ENCODE measurements at regions not wholly inside any gene's neighbourhood (a gene's known extent, or its start where the extent isn't known, plus 50 kb on each side); places are given as distances from the start of the nearest gene placed in this dataset.

- Mint-ChIP-seq H3K27ac (ENCODE audit: unreplicated experiment) (no peak overlapping the region), H3K27me3 (ENCODE audit: unreplicated experiment) (peaks cover 3% of the 10 kb centered on the region), H3K9me3 (ENCODE audit: unreplicated experiment) (no peaks in the 10 kb centered on the region), H3K4me1 (ENCODE audit: unreplicated experiment) (no peaks in the 10 kb centered on the region), H3K4me3 (ENCODE audit: unreplicated experiment) (no peak overlapping the region), H3K36me3 (ENCODE audit: low read depth, unreplicated experiment) (no peaks in the 10 kb centered on the region)
- DNase-seq (ENCODE audit: low spot score) = no peak
- TF ChIP-seq CTCF (IDR thresholded peaks at IDR 0.05; ENCODE audit: unreplicated experiment) = no peak
Measured at GRCh38 chr14:104371917-104372316, 207.6 kb upstream of the C14orf180 start.

- no peak for TF ChIP-seq CTCF (IDR thresholded peaks at IDR 0.05; ENCODE audit: unreplicated experiment)
- H3K27ac Mint-ChIP-seq (ENCODE audit: unreplicated experiment) = no peak overlapping the region
- peaks cover 3% of the 10 kb centered on the region for H3K27me3 Mint-ChIP-seq (ENCODE audit: unreplicated experiment)
Measured at GRCh38 chr14:104372390-104373054, 207.0 kb upstream of the C14orf180 start.

GRCh38 chr14:104373055-104373854 is 206.3 kb upstream of the C14orf180 start:
- H3K27me3 Mint-ChIP-seq (ENCODE audit: unreplicated experiment) = peaks cover 3% of the 10 kb centered on the region
- no peak overlapping the region for H3K4me3 Mint-ChIP-seq (ENCODE audit: unreplicated experiment)
- no peaks in the 10 kb centered on the region for H3K36me3 Mint-ChIP-seq (ENCODE audit: low read depth, unreplicated experiment)
- no peaks in the 10 kb centered on the region for H3K4me1 Mint-ChIP-seq (ENCODE audit: unreplicated experiment)
- no peak for DNase-seq (ENCODE audit: low spot score)
- H3K9me3 Mint-ChIP-seq (ENCODE audit: unreplicated experiment) = no peaks in the 10 kb centered on the region
- TF ChIP-seq CTCF (IDR thresholded peaks at IDR 0.05; ENCODE audit: unreplicated experiment) = no peak
- H3K27ac Mint-ChIP-seq (ENCODE audit: unreplicated experiment) = no peak overlapping the region

More at GRCh38 chr14:104372390-104373054, 207.0 kb upstream of the C14orf180 start:
- Mint-ChIP-seq H3K4me1 (ENCODE audit: unreplicated experiment) (no peaks in the 10 kb centered on the region), H3K9me3 (ENCODE audit: unreplicated experiment) (no peaks in the 10 kb centered on the region), H3K36me3 (ENCODE audit: low read depth, unreplicated experiment) (no peaks in the 10 kb centered on the region), H3K4me3 (ENCODE audit: unreplicated experiment) (no peak overlapping the region)
- DNase-seq (ENCODE audit: low spot score) = no peak

- Mint-ChIP-seq H3K27ac (ENCODE audit: unreplicated experiment) (no peak overlapping the region), H3K27me3 (ENCODE audit: unreplicated experiment) (peaks cover 6% of the 10 kb centered on the region), H3K4me3 (ENCODE audit: unreplicated experiment) (no peak overlapping the region), H3K9me3 (ENCODE audit: unreplicated experiment) (no peaks in the 10 kb centered on the region), H3K36me3 (ENCODE audit: low read depth, unreplicated experiment) (no peaks in the 10 kb centered on the region), H3K4me1 (ENCODE audit: unreplicated experiment) (no peaks in the 10 kb centered on the region)
- no peak for TF ChIP-seq CTCF (IDR thresholded peaks at IDR 0.05; ENCODE audit: unreplicated experiment)
- DNase-seq (ENCODE audit: low spot score) = no peak
Measured at GRCh38 chr14:104373855-104374717, 205.5 kb upstream of the C14orf180 start.

Measured in endothelial cell (in vitro differentiated cells).